ENCODE measurements at regions not wholly inside any gene's neighbourhood (a gene's known extent, or its start where the extent isn't known, plus 50 kb on each side); places are given as distances from the start of the nearest gene placed in this dataset.

DNA sequence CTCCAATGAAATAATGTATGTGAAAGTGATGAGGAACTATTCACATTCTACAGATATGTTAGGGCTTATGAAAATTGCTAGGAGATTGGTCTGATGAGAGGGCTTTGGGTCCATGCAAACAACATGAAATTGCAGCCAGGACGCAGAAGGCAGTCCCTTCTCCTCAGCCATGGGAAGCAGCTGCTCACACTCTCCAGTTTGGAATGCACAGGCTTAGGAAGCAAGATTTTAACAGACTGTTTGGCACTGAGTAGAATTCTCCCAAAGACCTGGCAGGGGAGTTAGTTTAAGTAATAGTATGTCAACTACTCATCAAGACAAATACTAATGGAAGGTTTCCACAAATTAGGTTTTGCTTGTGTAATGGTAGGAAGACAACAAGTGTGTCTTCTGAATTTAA lies 500.7 kb upstream of the ARRDC4 start:
- intact Hi-C loops (cut with DNase I) = loop anchor here in 2 of 10 donors (5.0 kb wide), 2 partner anchors 58 to 63 kb away; no protein-coding TSS in a partner anchor
- Histone ChIP-seq H3K36me3 (no peaks in the 10 kb centered on the region), H3K4me1 (peaks cover 0 to 20% (median 3%) of the 10 kb centered on the region in 12 donors), H3K27me3 (no peaks in the 10 kb centered on the region), H3K9me3 (no peaks in the 10 kb centered on the region), H3K27ac (no peak overlapping the region), H3K4me3 (no peak overlapping the region)
- 27 to 50% (median 33%) methylated on average over 1 of the region's 1 CpG for WGBS, 4 donors
- ATAC-seq (peak in 1 of 4 donors; percentile 57), DNase-seq (peak in 1 of 5 donors; percentile 13)
- TF ChIP-seq POLR2A (IDR thresholded peaks at IDR 0.05) = no peak
- TF ChIP-seq, protein P1, sequence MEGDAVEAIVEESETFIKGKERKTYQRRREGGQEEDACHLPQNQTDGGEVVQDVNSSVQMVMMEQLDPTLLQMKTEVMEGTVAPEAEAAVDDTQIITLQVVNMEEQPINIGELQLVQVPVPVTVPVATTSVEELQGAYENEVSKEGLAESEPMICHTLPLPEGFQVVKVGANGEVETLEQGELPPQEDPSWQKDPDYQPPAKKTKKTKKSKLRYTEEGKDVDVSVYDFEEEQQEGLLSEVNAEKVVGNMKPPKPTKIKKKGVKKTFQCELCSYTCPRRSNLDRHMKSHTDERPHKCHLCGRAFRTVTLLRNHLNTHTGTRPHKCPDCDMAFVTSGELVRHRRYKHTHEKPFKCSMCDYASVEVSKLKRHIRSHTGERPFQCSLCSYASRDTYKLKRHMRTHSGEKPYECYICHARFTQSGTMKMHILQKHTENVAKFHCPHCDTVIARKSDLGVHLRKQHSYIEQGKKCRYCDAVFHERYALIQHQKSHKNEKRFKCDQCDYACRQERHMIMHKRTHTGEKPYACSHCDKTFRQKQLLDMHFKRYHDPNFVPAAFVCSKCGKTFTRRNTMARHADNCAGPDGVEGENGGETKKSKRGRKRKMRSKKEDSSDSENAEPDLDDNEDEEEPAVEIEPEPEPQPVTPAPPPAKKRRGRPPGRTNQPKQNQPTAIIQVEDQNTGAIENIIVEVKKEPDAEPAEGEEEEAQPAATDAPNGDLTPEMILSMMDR (IDR thresholded peaks at IDR 0.05) = no peak

DNA sequence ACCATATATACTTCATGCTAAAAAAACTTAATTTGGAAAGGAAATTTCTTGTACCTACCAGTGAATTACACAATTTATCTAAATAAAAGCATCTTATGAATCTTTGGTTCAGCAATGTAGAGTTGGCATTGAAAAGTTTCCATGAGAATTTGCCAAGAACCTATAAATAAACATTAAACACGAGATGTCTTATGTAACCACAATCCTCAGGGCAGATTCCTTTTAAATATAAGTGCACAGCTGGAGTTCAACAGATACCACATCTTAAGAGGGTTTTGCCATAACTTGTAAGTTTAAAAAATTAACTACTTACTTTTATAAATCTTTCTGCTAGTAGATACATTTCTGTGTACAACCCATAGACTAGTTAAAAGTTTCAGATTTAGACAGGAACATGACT lies 499.3 kb upstream of the ARRDC4 start:
- Histone ChIP-seq H3K4me1 (peaks cover 0 to 14% (median 3%) of the 10 kb centered on the region in 12 donors), H3K27ac (peak overlapping the region in 8 of 12 donors; percentile 10 to 72 (median 48)), H3K27me3 (no peaks in the 10 kb centered on the region), H3K36me3 (no peaks in the 10 kb centered on the region), H3K9me3 (no peaks in the 10 kb centered on the region), H3K4me3 (peak overlapping the region in 1 of 12 donors; percentile 3)
- WGBS, 4 donors = 5 to 6% (median 5%) methylated on average over 1 of the region's 1 CpG
- DNase-seq (no peak), ATAC-seq (peak in 3 of 4 donors; percentile 42 to 66 (median 53))
- intact Hi-C loops (cut with DNase I) = loop anchor here in 2 of 10 donors (5.0 kb wide), 2 partner anchors 56 to 61 kb away; no protein-coding TSS in a partner anchor
- no peak for TF ChIP-seq POLR2A (IDR thresholded peaks at IDR 0.05)
- TF ChIP-seq, protein P1 (IDR thresholded peaks at IDR 0.05) = no peak

DNA sequence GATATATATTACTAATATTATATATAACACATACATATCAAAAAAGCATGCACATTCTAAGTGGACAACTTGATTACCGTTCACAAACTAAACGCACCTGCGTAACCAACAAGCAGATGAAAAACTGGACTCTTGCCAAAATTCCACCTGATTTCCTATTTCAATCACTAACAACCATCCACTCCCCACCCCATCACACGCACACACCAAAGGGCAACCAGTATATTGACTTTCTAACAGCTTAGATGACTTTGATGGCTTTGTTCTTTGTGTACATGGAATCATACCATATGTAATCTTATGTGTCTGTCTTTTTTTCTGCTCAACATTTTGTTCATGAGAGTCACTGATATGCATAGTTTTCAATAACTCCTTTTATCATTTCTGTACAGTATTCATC lies 496.8 kb upstream of the ARRDC4 start:
- H3K27ac ChIP-seq = no peak overlapping the region

DNA sequence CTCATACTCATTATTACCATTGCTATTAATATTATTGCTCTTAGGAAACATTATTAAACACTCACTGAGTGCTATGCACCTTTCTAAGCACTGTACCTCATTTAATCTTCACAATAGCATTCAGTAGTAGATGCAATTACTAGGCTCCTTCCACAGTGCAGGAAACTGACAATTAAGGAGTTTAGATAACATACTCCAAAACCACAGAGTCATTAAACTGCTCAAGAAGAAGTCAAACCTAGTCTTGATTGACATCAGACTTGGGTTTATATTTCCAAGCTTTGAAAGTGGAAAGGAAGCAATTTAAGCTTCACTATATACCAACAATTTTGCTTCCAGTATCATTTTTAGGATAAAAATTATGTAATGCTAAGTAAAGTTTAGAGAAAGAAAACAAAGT lies 490.1 kb upstream of the ARRDC4 start:
- Histone ChIP-seq H3K36me3 (no peaks in the 10 kb centered on the region), H3K27me3 (no peaks in the 10 kb centered on the region), H3K27ac (no peak overlapping the region), H3K9me3 (peaks cover 0 to 11% (median 0%) of the 10 kb centered on the region in 12 donors), H3K4me3 (no peak overlapping the region), H3K4me1 (peaks cover 0 to 4% (median 0%) of the 10 kb centered on the region in 12 donors)
- DNase-seq (no peak), ATAC-seq (no peak)
- TF ChIP-seq POLR2A (IDR thresholded peaks at IDR 0.05) = no peak
- TF ChIP-seq, protein P1 (IDR thresholded peaks at IDR 0.05) = no peak
- intact Hi-C loops (cut with DNase I) = no loop called here

More for the DNA sequence above, 496.8 kb upstream of the ARRDC4 start:
- DNase-seq (no peak), ATAC-seq (no peak)
- peaks cover 0 to 14% (median 0%) of the 10 kb centered on the region in 12 donors for H3K4me1 ChIP-seq
- intact Hi-C loops (cut with DNase I) = loop anchor here in 2 of 10 donors (5.0 kb wide), 2 partner anchors 54 to 59 kb away; no protein-coding TSS in a partner anchor
- H3K36me3 ChIP-seq = no peaks in the 10 kb centered on the region
- H3K27me3 ChIP-seq = no peaks in the 10 kb centered on the region
- TF ChIP-seq, protein P1 (IDR thresholded peaks at IDR 0.05) = no peak
- TF ChIP-seq POLR2A (IDR thresholded peaks at IDR 0.05) = no peak
- no peak overlapping the region for H3K4me3 ChIP-seq
- no peaks in the 10 kb centered on the region for H3K9me3 ChIP-seq
- 61 to 81% (median 69%) methylated on average over 4 of the region's 4 CpGs for WGBS, 4 donors

All from heart left ventricle (tissue), 16 donors.